Kidney epithelial cell (primary cell): ENCODE measurements at regions not wholly inside any gene's neighbourhood (a gene's known extent, or its start where the extent isn't known, plus 50 kb on each side); places are given as distances from the start of the nearest gene placed in this dataset.
"Not testable (repeated sequence)": the region's sequence is repeated elsewhere in the genome, so short reads cannot be mapped to it uniquely, and the experiment has no call there.

Experiments
- DNase-seq: peaks from one replicate; pipeline ENCODE4 v3.0.0-alpha.2; 2010; ENCODE audit warnings: low read depth
- H3K27me3 ChIP-seq: 2 replicates; pipeline ENCODE4 v1.6.0; 2011; ENCODE audit warnings: low read length; ENCODE audit not compliant: control insufficient read depth, insufficient read depth
- H3K36me3 ChIP-seq: 2 replicates; pipeline ENCODE4 v1.5.1; 2011; ENCODE audit warnings: low read length; ENCODE audit not compliant: control insufficient read depth, insufficient read depth
- H3K4me3 ChIP-seq: 2 replicates; pipeline ENCODE4 v1.5.1; 2011; ENCODE audit warnings: low read depth, mild to moderate bottlenecking, control low read depth, low read length
- TF ChIP-seq, protein P1 (sequence below): IDR thresholded peaks from 2 replicates; pipeline ENCODE4 v1.5.1; 2011; ENCODE audit warnings: mild to moderate bottlenecking, moderate library complexity, low read length, control low read depth, inconsistent platforms; ENCODE audit not compliant: insufficient read depth, poor library complexity, severe bottlenecking

DNA sequence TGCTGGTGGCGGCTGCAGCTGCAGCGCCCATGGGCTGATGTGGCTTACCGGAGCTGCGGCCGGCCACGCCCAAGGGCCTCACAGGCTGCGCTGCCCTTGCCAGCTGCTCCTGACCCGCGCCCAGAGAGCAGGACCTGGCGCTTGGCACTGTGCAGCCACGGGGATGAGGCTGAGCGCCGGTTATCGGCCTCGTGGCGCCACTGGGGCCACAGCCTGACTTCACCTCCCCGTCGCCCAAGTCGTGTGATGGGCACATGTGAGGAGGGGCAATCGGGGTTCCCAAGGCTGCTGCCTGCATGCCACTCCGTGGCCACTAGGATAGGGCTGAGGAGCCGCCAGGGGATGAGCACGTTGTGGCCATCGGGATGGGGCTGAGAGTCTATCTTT is 77.2 kb upstream of the PABPC3 start:
- Histone ChIP-seq H3K4me3 (peak overlapping the region; percentile 40), H3K27me3 (peaks cover 4% of the 10 kb centered on the region), H3K36me3 (no peaks in the 10 kb centered on the region)
- no peak for DNase-seq
- TF ChIP-seq, protein P1, sequence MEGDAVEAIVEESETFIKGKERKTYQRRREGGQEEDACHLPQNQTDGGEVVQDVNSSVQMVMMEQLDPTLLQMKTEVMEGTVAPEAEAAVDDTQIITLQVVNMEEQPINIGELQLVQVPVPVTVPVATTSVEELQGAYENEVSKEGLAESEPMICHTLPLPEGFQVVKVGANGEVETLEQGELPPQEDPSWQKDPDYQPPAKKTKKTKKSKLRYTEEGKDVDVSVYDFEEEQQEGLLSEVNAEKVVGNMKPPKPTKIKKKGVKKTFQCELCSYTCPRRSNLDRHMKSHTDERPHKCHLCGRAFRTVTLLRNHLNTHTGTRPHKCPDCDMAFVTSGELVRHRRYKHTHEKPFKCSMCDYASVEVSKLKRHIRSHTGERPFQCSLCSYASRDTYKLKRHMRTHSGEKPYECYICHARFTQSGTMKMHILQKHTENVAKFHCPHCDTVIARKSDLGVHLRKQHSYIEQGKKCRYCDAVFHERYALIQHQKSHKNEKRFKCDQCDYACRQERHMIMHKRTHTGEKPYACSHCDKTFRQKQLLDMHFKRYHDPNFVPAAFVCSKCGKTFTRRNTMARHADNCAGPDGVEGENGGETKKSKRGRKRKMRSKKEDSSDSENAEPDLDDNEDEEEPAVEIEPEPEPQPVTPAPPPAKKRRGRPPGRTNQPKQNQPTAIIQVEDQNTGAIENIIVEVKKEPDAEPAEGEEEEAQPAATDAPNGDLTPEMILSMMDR: no peak

DNA sequence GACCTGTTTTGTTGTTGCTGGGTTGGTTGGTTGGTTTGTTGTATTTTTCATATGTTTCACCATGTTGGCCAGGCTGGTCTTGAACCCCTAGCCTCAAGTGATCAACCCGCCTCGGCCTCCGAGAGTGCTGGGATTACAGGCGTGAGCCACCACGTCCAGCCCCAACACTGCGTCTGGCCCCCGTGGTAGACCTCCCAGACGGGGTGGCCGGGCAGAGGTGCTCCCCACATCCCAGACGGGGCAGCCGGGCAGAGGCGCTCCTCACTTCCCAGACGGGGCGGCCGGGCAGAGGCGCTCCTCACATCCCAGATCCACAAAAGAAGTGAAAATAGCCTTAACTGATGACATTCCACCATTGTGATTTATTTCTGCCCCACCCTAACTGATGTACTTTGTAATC is 76.2 kb upstream of the PABPC3 start:
- H3K36me3 ChIP-seq, H3K27me3 ChIP-seq, DNase-seq, H3K4me3 ChIP-seq: not testable (repeated sequence)

DNA sequence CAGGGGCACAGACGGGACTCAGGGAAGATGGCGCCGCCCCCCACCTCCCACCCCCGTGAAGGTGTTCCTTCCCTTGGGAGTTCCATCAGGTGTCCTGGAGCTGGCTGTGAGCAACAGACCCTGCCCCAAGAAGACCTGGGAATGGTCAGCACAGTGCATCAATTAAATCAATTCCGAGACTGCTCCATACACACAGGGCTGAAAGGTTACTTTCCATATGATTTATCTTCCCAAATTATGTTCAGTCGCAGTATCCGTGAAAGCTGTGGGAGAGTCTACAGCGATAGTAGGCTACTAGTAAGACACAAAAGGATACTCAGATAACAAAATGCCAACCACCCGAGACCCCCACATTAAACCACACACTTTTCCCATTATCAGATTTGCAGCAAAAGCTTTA is 71.8 kb upstream of the PABPC3 start:
- no peak for DNase-seq
- TF ChIP-seq, protein P1: no peak
- H3K4me3 ChIP-seq: no peak overlapping the region
- H3K27me3 ChIP-seq: no peaks in the 10 kb centered on the region
- H3K36me3 ChIP-seq: no peaks in the 10 kb centered on the region

DNA sequence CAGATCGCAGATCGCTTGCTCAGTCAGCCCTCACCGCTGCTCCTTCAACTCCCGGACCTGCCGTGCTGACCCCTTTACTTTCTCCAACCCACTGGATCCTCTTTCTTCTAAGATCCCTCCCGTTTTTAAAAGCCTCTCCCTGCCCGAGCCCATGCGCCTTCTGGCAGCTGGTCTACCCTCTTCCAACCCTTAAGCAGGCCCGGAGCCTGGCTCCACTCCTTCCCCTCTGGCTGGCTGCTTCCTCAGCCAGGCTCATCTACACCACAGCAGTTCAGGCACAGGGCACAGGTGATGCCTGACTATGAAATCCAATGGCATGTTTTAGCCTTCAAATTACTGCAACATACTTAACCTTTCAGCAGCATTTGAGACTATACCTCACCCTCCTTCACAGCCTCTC is 63.8 kb upstream of the PABPC3 start:
- no peak for DNase-seq
- H3K36me3 ChIP-seq: no peaks in the 10 kb centered on the region
- TF ChIP-seq, protein P1: no peak
- H3K4me3 ChIP-seq: no peak overlapping the region
- H3K27me3 ChIP-seq: no peaks in the 10 kb centered on the region

DNA sequence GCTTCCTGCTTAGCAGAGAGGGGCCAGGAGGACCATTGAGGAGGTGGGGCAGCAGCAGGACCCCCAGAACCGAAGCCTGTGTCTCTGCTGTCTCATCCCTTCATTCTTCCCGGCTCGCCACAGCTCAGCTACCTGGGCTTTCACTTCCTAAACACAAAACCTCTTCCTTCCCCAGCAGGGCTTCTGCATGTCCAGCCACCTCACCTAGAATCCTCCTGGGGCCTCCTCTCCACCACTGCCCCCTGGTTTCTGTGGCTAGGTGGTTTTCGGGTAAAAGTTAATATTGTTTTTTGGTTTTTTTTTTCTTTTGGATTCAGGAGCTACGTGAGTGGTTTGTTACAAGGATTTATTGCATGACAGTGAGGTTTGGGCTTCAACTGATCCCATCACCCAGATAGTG is 61.8 kb upstream of the PABPC3 start:
- no peak overlapping the region for H3K4me3 ChIP-seq
- TF ChIP-seq, protein P1: no peak
- no peaks in the 10 kb centered on the region for H3K36me3 ChIP-seq
- no peaks in the 10 kb centered on the region for H3K27me3 ChIP-seq
- no peak for DNase-seq

DNA sequence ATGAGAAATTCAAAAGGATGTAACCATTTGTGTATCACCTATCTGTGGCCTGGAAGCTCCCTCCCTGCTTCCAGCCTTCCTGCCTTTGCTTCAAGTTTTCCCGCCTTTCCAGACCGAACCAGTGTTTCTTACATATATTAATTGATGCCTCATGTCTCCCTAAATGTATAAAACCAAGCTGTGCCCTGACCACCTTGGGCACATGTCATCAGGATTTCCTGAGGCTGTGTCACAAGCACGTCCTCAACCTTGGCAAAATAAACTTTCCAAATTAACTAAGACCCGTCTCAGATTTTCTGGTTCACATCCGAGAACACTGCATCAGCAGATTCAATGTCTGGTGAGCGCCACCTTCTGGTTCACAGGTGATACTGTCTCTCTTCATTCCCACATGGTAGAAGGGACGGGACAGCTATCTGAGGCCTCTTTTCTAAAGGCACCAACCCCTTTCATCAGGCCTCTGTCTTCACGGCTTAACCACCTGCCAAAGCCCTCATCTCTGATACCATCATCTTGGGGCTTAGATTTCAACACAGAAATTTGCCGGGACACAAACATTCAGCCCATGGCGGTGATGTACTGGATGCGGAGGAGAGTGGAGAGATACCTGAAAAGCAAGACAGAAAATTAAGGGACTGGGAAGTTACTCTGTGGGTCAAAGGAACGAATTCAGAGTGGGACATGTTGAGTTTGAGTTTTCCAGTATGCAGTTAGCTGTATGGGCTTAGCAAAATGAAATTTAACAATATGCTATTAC is 58.7 kb upstream of the PABPC3 start:
- DNase-seq: peak; percentile 7
- H3K36me3 ChIP-seq: no peaks in the 10 kb centered on the region
- TF ChIP-seq, protein P1: peak; percentile 80
- H3K27me3 ChIP-seq: peaks cover 5% of the 10 kb centered on the region
- no peak overlapping the region for H3K4me3 ChIP-seq
